Epithelial cell of proximal tubule (primary cell): ENCODE measurements at regions not wholly inside any gene's neighbourhood (a gene's known extent, or its start where the extent isn't known, plus 50 kb on each side); places are given as distances from the start of the nearest gene placed in this dataset.

ENCODE experiments used
- DNase-seq: peaks from one replicate; pipeline ENCODE4 v3.0.0-alpha.2; 2011; ENCODE audit warnings: low read depth
- H3K4me3 ChIP-seq: 2 replicates; pipeline ENCODE4 v1.5.1; 2011; ENCODE audit warnings: low read depth, mild to moderate bottlenecking, low read length
- CTCF ChIP-seq: conservative IDR thresholded peaks from 2 replicates; pipeline ENCODE4 v1.5.1; 2012; ENCODE audit warnings: low read depth, mild to moderate bottlenecking, low read length

- DNase-seq: no peak
- H3K4me3 ChIP-seq: no peak overlapping the region
Observed at GRCh38 chr3:171956705-171957104, 82.7 kb upstream of the FNDC3B start.

GRCh38 chr3:171959532-171960089, 79.8 kb upstream of the FNDC3B start:
- TF ChIP-seq CTCF: no peak
- H3K4me3 ChIP-seq: no peak overlapping the region
- no peak for DNase-seq

More at GRCh38 chr3:171956705-171957104, 82.7 kb upstream of the FNDC3B start:
- no peak for TF ChIP-seq CTCF

DNA sequence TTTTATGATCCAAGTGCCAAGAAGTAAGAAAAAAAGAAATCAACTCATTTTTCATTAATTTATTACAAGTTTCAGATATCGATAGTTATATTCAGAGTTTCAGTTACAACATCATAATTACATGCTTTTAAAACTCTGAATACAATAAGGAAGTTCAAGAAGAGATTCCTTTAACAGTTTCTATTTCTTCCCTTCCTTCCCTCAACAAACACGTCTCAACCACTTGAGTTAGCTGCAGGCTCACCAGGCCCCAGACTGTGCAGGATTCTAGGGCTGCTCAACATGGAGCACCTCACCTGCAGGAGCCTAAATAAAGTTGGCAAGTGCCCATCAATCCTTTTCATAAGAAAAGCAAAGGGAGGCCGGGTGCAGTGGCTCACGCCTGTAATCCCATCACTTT, 79.2 kb upstream of the FNDC3B start:
- TF ChIP-seq CTCF: no peak
- no peak for DNase-seq
- H3K4me3 ChIP-seq: no peak overlapping the region

DNA sequence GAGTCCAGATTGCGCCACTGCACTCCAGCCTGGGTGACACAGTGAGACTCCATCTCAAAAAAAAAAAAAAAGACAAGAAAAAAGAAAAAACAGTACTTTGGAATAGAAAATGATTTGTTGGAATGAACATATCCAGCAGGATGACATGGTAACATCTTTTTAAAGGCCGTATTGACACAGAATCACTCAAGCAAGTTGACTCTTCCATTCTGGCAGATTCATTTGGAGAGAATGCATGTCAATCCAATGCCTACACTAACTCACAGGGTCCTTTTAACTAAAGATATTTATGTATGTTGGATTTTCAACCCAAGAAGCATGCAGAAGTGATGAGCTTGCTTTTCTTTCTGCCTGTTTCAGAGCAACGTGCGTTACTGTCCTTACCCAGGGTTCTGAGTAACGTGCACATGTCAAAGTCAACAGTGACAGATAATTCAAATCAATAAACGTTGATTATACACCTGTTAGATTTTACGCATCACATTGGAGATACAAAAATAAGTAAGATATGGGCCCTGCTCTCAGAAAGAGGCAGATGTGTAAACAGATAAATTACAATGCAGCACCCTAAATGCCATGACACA, 77.1 kb upstream of the FNDC3B start:
- TF ChIP-seq CTCF: no peak
- DNase-seq: no peak
- no peak overlapping the region for H3K4me3 ChIP-seq

DNA sequence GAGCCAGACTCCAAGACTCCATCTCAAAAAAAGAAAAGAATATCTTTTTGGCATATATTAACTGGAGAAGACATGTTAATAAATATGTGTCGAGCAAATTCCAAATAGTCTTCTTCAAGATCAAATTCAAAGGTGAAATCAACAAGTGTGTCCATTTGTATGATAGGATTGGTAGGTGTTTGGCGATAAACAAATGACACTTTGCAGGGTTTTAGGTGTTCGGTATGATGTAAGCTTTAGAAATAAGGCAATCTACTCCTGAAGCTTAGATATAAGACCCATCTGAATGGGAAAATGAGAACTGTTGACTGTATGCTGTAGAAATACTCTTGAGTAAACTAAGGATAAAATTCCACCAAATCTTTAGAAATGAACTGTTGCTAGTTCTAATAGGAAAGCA, 75.8 kb upstream of the FNDC3B start:
- no peak for TF ChIP-seq CTCF
- no peak overlapping the region for H3K4me3 ChIP-seq
- no peak for DNase-seq

- no peak for DNase-seq
- no peak for TF ChIP-seq CTCF
- no peak overlapping the region for H3K4me3 ChIP-seq
Observed at GRCh38 chr3:171965067-171965712, 74.2 kb upstream of the FNDC3B start.
